ENCODE measurements at regions not wholly inside any gene's neighbourhood (a gene's known extent, or its start where the extent isn't known, plus 50 kb on each side); places are given as distances from the start of the nearest gene placed in this dataset.

DNA sequence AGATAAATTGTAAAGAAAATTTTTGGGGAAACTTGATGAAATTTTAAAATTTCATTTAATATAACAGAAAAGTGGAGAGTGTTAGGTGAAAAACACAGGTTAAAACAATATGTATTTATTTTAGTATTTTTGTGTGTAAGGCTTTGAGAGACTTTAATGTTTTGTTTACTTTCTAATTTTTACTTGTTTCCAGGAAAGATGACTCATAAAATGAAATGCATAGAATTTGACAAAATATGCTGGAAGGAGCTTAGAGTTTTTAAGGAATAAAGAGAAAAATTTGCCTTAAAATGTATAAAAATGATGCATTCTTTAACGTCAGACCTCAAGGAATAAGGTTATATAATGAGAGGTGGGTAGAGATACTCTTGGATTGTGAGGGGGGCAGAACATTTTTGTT is 1205.1 kb upstream of the CNTN5 start:
- intact Hi-C loops (cut with DNase I): no loop called here
- Histone ChIP-seq H3K9me3 (ENCODE audit: control insufficient read depth, low read length) (no peaks in the 10 kb centered on the region), H3K4me1 (ENCODE audit: control insufficient read depth, insufficient read depth, low read length) (no peaks in the 10 kb centered on the region), H3K27ac (ENCODE audit: low read length) (no peak overlapping the region), H3K27me3 (ENCODE audit: control insufficient read depth, insufficient read depth) (no peaks in the 10 kb centered on the region), H3K4me3 (ENCODE audit: low read length) (no peak overlapping the region)
- ATAC-seq: no peak
- no peak for DNase-seq
- 59% methylated on average over 1 of the region's 1 CpG for WGBS

DNA sequence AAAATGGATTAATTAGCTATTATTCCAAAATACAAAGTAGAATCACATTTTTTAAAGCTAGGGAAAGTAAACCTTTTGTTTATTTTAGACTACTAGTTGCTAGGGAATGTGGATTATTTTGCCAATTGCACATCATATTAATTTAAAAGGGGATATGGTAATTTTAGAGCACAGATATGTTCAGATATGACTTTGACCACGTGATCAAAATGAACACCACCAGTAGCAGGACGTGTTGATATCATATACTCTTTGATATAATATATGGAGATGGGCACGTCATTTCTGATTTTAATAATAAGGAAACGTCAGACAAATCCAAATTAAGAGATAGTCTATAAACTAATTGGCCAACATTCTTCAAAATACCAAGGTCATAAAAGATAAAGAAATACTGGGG is 1188.3 kb upstream of the CNTN5 start:
- H3K27me3 ChIP-seq (ENCODE audit: control insufficient read depth, insufficient read depth): no peaks in the 10 kb centered on the region
- H3K27ac ChIP-seq (ENCODE audit: low read length): no peak overlapping the region
- DNase-seq: no peak
- no peaks in the 10 kb centered on the region for H3K9me3 ChIP-seq (ENCODE audit: control insufficient read depth, low read length)
- H3K4me3 ChIP-seq (ENCODE audit: low read length): no peak overlapping the region
- intact Hi-C loops (cut with DNase I): no loop called here
- no peak for ATAC-seq
- 68% methylated on average over 4 of the region's 4 CpGs for WGBS
- H3K4me1 ChIP-seq (ENCODE audit: control insufficient read depth, insufficient read depth, low read length): no peaks in the 10 kb centered on the region

DNA sequence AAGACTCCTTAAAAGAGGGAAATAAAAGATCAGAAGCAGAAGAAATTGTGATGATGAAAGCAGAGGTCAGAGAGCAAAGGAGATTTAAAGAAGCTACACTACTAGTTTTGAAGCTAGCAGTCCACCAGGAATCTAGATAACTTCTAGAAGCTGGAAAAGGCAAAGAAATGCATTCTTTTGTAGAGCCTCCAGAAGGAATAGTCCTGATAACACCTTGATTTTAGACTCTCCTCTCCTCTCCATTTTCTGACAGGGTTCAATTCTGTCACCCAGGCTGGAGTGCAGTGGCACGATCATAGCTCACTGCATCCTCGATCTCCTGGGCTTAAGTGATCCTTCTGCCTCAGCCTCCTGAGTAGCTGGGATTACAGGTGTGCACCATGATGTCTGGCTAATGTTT is 1187.3 kb upstream of the CNTN5 start:
- no peak for DNase-seq
- Histone ChIP-seq H3K27me3 (ENCODE audit: control insufficient read depth, insufficient read depth) (no peaks in the 10 kb centered on the region), H3K4me1 (ENCODE audit: control insufficient read depth, insufficient read depth, low read length) (no peaks in the 10 kb centered on the region), H3K9me3 (ENCODE audit: control insufficient read depth, low read length) (no peaks in the 10 kb centered on the region), H3K27ac (ENCODE audit: low read length) (no peak overlapping the region), H3K4me3 (ENCODE audit: low read length) (no peak overlapping the region)
- no peak for ATAC-seq
- WGBS: 80% methylated on average over 2 of the region's 2 CpGs
- intact Hi-C loops (cut with DNase I): no loop called here

DNA sequence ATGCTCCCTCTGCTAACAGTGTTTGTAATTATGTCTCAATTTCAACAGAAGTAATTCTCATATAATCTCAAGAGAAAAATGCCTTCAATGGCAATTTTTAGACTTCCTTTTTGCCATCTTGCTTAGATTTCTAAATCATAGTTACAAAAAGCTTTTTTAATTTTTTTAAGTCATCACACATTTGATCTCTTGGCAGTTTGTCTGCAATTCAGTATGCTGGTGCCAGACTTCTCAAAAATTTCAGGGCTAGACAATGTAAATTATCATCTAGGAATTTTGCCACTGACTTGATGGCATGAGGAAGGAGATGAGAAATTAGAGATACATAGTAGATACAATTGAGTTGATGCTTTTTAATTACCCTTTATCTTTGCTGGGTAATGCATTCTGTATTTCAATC is 1176.7 kb upstream of the CNTN5 start:
- intact Hi-C loops (cut with DNase I): no loop called here
- H3K27ac ChIP-seq (ENCODE audit: low read length): no peak overlapping the region

DNA sequence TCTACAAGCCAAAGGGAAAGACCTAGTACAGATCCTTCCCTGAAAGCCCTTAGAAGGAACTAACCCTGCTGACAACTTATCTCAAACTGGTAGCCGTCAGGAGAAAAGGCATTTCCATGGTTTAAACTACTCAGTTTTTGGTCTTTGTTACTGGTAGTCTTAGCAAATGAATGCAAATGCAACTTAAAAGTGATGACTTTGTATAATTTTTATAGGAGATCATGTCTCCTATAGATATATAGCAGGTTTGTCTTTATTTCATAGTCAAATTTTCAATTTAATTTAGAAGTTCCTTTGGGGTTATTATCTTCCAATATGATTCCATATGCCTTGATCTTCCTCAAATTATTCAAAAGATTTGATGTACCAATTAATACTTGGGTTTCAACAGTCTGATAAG is 1173.0 kb upstream of the CNTN5 start:
- intact Hi-C loops (cut with DNase I): no loop called here
- H3K27ac ChIP-seq (ENCODE audit: low read length): no peak overlapping the region
- ATAC-seq: no peak
- H3K9me3 ChIP-seq (ENCODE audit: control insufficient read depth, low read length): no peaks in the 10 kb centered on the region
- WGBS: 72% methylated on average over 1 of the region's 1 CpG
- H3K4me1 ChIP-seq (ENCODE audit: control insufficient read depth, insufficient read depth, low read length): no peaks in the 10 kb centered on the region
- H3K27me3 ChIP-seq (ENCODE audit: control insufficient read depth, insufficient read depth): no peaks in the 10 kb centered on the region
- H3K4me3 ChIP-seq (ENCODE audit: low read length): no peak overlapping the region
- no peak for DNase-seq

More for the DNA sequence above, 1176.7 kb upstream of the CNTN5 start:
- H3K4me3 ChIP-seq (ENCODE audit: low read length): no peak overlapping the region
- no peaks in the 10 kb centered on the region for H3K4me1 ChIP-seq (ENCODE audit: control insufficient read depth, insufficient read depth, low read length)
- H3K27me3 ChIP-seq (ENCODE audit: control insufficient read depth, insufficient read depth): no peaks in the 10 kb centered on the region
- H3K9me3 ChIP-seq (ENCODE audit: control insufficient read depth, low read length): no peaks in the 10 kb centered on the region
- ATAC-seq (no peak), DNase-seq (no peak)

DNA sequence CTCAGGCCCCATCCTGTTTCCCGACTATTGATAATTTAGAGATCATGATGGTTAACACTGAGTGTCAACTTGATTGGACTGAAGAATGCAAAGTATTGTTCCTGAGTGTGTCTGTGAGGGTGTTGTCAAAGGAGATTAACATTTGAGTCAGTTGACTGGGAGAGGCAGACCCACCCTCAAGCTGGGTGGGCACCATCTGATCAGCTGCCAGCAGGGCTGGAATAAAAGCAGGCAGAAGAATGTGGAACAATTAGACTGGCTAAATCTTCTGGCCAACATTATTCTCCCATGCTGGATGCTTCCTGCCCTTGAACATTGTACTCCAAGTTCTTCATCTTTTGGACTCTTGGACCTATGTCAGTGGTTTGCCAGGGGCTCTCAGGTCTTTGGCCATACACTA is 1170.0 kb upstream of the CNTN5 start:
- no peaks in the 10 kb centered on the region for H3K4me1 ChIP-seq (ENCODE audit: control insufficient read depth, insufficient read depth, low read length)
- WGBS: 60% methylated on average over 1 of the region's 1 CpG

DNA sequence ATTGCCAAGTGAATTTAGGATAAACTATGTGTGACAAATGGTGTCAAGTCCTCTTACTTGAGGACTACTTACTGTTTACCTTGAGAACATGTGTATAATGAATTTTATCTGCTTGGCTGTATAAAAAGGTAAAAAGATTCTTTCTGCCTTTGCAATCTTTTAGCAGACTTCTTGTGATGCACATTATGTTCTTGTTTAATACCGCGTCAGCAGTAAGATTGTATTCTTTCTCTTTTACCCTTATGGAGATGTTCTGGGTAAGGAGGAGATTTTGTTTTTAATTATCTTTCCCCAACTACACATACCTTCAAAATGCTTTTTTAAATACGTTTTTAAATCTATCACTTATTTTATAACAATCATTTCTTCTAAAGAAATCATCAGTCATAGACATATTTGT is 1166.4 kb upstream of the CNTN5 start:
- Histone ChIP-seq H3K27ac (ENCODE audit: low read length) (no peak overlapping the region), H3K4me1 (ENCODE audit: control insufficient read depth, insufficient read depth, low read length) (no peaks in the 10 kb centered on the region), H3K9me3 (ENCODE audit: control insufficient read depth, low read length) (no peaks in the 10 kb centered on the region), H3K27me3 (ENCODE audit: control insufficient read depth, insufficient read depth) (no peaks in the 10 kb centered on the region), H3K4me3 (ENCODE audit: low read length) (no peak overlapping the region)
- WGBS: 82% methylated on average over 3 of the region's 3 CpGs
- ATAC-seq (no peak), DNase-seq (no peak)
- intact Hi-C loops (cut with DNase I): no loop called here

More for the DNA sequence above, 1170.0 kb upstream of the CNTN5 start:
- Histone ChIP-seq H3K9me3 (ENCODE audit: control insufficient read depth, low read length) (no peaks in the 10 kb centered on the region), H3K27ac (ENCODE audit: low read length) (no peak overlapping the region), H3K4me3 (ENCODE audit: low read length) (no peak overlapping the region), H3K27me3 (ENCODE audit: control insufficient read depth, insufficient read depth) (no peaks in the 10 kb centered on the region)
- intact Hi-C loops (cut with DNase I): no loop called here
- ATAC-seq: no peak
- no peak for DNase-seq

DNA sequence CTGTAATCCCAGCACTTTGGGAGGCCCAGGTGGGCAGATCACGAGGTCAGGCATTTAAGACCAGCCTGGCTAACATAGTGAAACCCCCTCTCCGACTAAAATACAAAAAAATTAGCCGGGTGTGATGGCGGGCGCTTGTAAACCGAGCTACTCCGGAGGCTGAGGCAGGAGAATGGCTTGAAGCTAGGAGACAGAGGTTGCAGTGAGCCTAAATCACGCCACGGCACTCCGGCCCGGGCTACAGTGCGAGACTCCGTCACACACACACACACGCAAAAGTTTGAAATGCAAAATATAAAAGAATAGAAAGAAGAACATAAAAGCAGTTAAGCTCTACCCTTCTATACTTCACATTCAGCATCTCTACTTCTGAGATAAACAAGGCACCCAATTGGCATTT is 1165.9 kb upstream of the CNTN5 start:
- DNase-seq (peak in 1 of 3 donors; percentile 15), ATAC-seq (no peak)
- H3K4me3 ChIP-seq (ENCODE audit: low read length): no peak overlapping the region
- intact Hi-C loops (cut with DNase I): no loop called here
- 87% methylated on average over 14 of the region's 14 CpGs for WGBS
- H3K27ac ChIP-seq (ENCODE audit: low read length): no peak overlapping the region
- no peaks in the 10 kb centered on the region for H3K4me1 ChIP-seq (ENCODE audit: control insufficient read depth, insufficient read depth, low read length)
- no peaks in the 10 kb centered on the region for H3K9me3 ChIP-seq (ENCODE audit: control insufficient read depth, low read length)
- H3K27me3 ChIP-seq (ENCODE audit: control insufficient read depth, insufficient read depth): no peaks in the 10 kb centered on the region

DNA sequence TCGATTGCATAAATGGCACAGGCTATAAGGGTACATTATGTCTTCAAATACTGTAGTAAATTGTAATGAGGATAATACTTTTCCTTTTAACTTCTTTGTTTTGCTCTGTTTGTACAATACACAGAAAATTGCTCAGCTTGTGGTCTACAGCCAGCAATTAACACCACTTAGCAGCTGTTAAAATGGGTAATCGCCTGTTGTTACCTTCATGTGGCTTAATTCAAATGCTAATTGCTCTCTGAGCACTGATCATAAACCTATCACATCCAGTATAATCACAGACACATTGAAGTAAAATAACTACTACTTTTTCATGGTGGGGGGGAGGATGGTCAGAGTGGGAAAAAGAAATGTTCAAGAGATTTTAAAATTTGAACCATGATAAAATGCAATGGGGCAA is 1164.1 kb upstream of the CNTN5 start:
- Histone ChIP-seq H3K4me1 (ENCODE audit: control insufficient read depth, insufficient read depth, low read length) (no peaks in the 10 kb centered on the region), H3K4me3 (ENCODE audit: low read length) (no peak overlapping the region), H3K27ac (ENCODE audit: low read length) (no peak overlapping the region), H3K9me3 (ENCODE audit: control insufficient read depth, low read length) (no peaks in the 10 kb centered on the region), H3K27me3 (ENCODE audit: control insufficient read depth, insufficient read depth) (no peaks in the 10 kb centered on the region)
- intact Hi-C loops (cut with DNase I): no loop called here
- no peak for DNase-seq
- no peak for ATAC-seq
- 41% methylated on average over 2 of the region's 2 CpGs for WGBS

DNA sequence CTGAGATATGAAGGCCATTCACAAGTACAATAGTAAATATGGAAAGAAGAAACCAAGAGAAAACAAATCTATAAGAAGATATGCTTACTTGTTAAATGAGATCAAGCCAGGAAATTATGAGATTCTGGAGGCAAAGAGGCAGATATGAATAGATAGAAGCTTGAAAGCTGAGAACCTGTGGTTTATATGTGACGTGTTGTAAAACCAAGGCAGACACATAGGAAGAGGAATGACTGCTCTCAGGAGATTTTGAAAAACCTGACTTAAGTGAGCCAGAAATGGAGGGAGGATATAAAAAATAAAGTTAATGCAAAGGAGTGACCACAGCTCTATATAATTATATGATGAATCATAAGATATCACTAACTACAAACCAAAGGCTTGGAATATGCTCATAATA is 1160.5 kb upstream of the CNTN5 start:
- no peak overlapping the region for H3K27ac ChIP-seq (ENCODE audit: low read length)
- no peaks in the 10 kb centered on the region for H3K27me3 ChIP-seq (ENCODE audit: control insufficient read depth, insufficient read depth)
- no peak overlapping the region for H3K4me3 ChIP-seq (ENCODE audit: low read length)
- intact Hi-C loops (cut with DNase I): no loop called here
- H3K4me1 ChIP-seq (ENCODE audit: control insufficient read depth, insufficient read depth, low read length): no peaks in the 10 kb centered on the region
- DNase-seq (no peak), ATAC-seq (no peak)
- no peaks in the 10 kb centered on the region for H3K9me3 ChIP-seq (ENCODE audit: control insufficient read depth, low read length)
- WGBS: 57% methylated on average over 1 of the region's 1 CpG

DNA sequence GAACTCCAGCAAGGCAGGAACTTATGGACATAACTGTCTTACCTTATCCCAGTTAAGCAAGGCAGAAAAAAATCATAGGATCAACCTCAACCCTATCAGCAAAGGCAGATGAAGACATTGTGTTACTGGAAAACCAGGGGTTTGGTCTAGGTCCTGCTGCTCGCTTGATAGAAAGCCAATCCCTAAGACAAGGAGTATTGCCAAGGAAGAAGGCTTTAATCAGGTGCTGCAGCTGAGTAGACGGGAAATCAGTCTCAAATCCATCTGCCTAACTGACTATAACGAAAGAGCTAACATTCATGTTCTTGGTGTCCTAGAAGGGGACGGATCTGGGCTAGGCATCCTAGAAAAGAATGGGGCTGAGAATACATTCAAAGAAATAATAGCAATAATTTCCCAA is 1158.7 kb upstream of the CNTN5 start:
- Histone ChIP-seq H3K4me3 (ENCODE audit: low read length) (no peak overlapping the region), H3K27me3 (ENCODE audit: control insufficient read depth, insufficient read depth) (no peaks in the 10 kb centered on the region), H3K9me3 (ENCODE audit: control insufficient read depth, low read length) (no peaks in the 10 kb centered on the region), H3K4me1 (ENCODE audit: control insufficient read depth, insufficient read depth, low read length) (no peaks in the 10 kb centered on the region), H3K27ac (ENCODE audit: low read length) (no peak overlapping the region)
- DNase-seq (no peak), ATAC-seq (no peak)
- intact Hi-C loops (cut with DNase I): no loop called here
- WGBS: 78% methylated on average over 4 of the region's 4 CpGs

DNA sequence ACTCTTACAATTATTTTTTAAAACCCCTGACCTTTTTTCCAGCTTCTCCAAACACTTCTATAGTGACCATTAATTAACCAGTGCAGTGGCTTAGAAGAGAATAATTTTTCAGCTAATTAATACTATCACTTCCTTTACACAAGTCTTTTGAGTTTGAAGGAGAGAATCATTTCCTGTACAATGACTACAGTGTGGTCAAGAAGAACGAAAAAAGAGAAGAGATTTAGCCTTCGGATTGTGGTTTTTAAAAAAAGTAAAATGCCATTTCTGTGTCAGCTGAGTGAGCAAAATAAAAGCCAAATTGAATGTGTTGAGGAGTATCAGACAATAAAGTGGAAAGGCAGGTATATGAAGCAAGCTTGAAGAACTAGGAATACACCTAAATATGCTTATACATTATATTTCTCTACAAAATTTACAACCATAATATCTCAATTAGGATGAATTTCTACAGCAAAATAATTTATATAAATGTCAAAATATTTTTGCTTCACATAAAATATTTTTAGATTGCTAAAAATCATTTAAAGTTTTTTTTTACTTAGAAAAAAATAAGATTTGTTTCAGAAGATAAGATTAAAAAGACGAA is 1155.2 kb upstream of the CNTN5 start:
- ATAC-seq (no peak), DNase-seq (no peak)
- intact Hi-C loops (cut with DNase I): no loop called here
- no peaks in the 10 kb centered on the region for H3K27me3 ChIP-seq (ENCODE audit: control insufficient read depth, insufficient read depth)
- H3K4me1 ChIP-seq (ENCODE audit: control insufficient read depth, insufficient read depth, low read length): no peaks in the 10 kb centered on the region
- H3K9me3 ChIP-seq (ENCODE audit: control insufficient read depth, low read length): no peaks in the 10 kb centered on the region
- H3K4me3 ChIP-seq (ENCODE audit: low read length): no peak overlapping the region
- 61% methylated on average over 3 of the region's 3 CpGs for WGBS
- H3K27ac ChIP-seq (ENCODE audit: low read length): no peak overlapping the region

Measured in right cardiac atrium (tissue), 5 donors.